Tibial nerve (tissue), 4 donors: ENCODE measurements at regions not wholly inside any gene's neighbourhood (a gene's known extent, or its start where the extent isn't known, plus 50 kb on each side); places are given as distances from the start of the nearest gene placed in this dataset.

Experiments
- DNase-seq, 2 donors: peaks; one replicate each; pipeline ENCODE4 v3.0.0-alpha.2; 2019; ENCODE audit warnings: low spot score in 2 of 2
- H3K27ac ChIP-seq, 4 donors: fragments of 200-600 bp; sonication (generic) in 3 of 4; one replicate each; pipeline ENCODE4 v1.5.1; 2017 to 2019; ENCODE audit warnings: mild to moderate bottlenecking in 1 of 4
- H3K27me3 ChIP-seq, 2 donors: fragments of 200-600 bp; sonication (generic) in 1 of 2; one replicate each; pipeline versions ENCODE4 v1.5.1 to v1.6.0; 2017 to 2019
- H3K36me3 ChIP-seq, 3 donors: fragments of 200-600 bp; sonication (generic); one replicate each; pipeline ENCODE4 v1.5.1; 2018 to 2019
- H3K4me1 ChIP-seq, 4 donors: fragments of 200-600 bp; sonication (generic) in 3 of 4; one replicate each; pipeline ENCODE4 v1.5.1; 2017 to 2019
- H3K4me3 ChIP-seq, 4 donors: fragments of 200-600 bp; sonication (generic) in 3 of 4; one replicate each; pipeline ENCODE4 v1.5.1; 2017 to 2019; ENCODE audit warnings: mild to moderate bottlenecking in 1 of 4, moderate library complexity in 1 of 4
- H3K9me3 ChIP-seq, 4 donors: fragments of 200-600 bp; sonication (generic) in 3 of 4; one replicate each; pipeline ENCODE4 v1.5.1; 2017 to 2019
- CTCF ChIP-seq, 5 experiments: fragments of 200-600 bp in 3 of 5; fragments of 450-650 bp in 2 of 5; sonication (generic) in 3 of 5; IDR thresholded peaks; one replicate each; pipeline ENCODE4 v1.5.1; 2016 to 2019; ENCODE audit warnings: antibody characterized with exemption in 5 of 5, mild to moderate bottlenecking in 3 of 5, moderate library complexity in 2 of 5
- EP300 ChIP-seq, 2 donors: sonication (generic); formaldehyde crosslinking; IDR thresholded peaks; one replicate each; pipeline ENCODE4 v1.6.1; 2017; ENCODE audit warnings: antibody characterized with exemption in 2 of 2, mild to moderate bottlenecking in 1 of 2
- POLR2A ChIP-seq, 2 donors: fragments of 450-650 bp; IDR thresholded peaks; one replicate each; pipeline ENCODE4 v1.6.1; 2017; ENCODE audit warnings: antibody characterized with exemption in 2 of 2, mild to moderate bottlenecking in 2 of 2, moderate library complexity in 2 of 2
- WGBS, 2 donors: methylation state at CpG; one replicate each; pipeline ENCODE4 v1.1.5; 2018; 5-methylcytosine and 5-hydroxymethylcytosine counted together

- no peak for DNase-seq
- 94 to 97% methylated on average over 1 of the region's 1 CpG for WGBS, 2 donors
- TF ChIP-seq EP300 (IDR thresholded peaks at IDR 0.05) (no peak), POLR2A (IDR thresholded peaks at IDR 0.05) (no peak)
- H3K27me3 ChIP-seq: no peaks in the 10 kb centered on the region
- H3K9me3 ChIP-seq: no peaks in the 10 kb centered on the region
- H3K36me3 ChIP-seq: no peaks in the 10 kb centered on the region
- H3K4me3 ChIP-seq: no peak overlapping the region
- H3K4me1 ChIP-seq: no peaks in the 10 kb centered on the region
- H3K27ac ChIP-seq: no peak overlapping the region
Measured at GRCh38 chr9:24127519-24127918, 301.5 kb upstream of the ELAVL2 start.

- no peaks in the 10 kb centered on the region for H3K4me1 ChIP-seq
- no peaks in the 10 kb centered on the region for H3K27me3 ChIP-seq
- no peaks in the 10 kb centered on the region for H3K9me3 ChIP-seq
- H3K36me3 ChIP-seq: no peaks in the 10 kb centered on the region
- 81 to 89% methylated on average over 5 of the region's 5 CpGs for WGBS, 2 donors
- TF ChIP-seq POLR2A (IDR thresholded peaks at IDR 0.05) (no peak), EP300 (IDR thresholded peaks at IDR 0.05) (no peak), CTCF (IDR thresholded peaks at IDR 0.05) (no peak)
- H3K27ac ChIP-seq: no peak overlapping the region
- DNase-seq: no peak
- no peak overlapping the region for H3K4me3 ChIP-seq
Measured at GRCh38 chr9:24118190-24118589, 292.1 kb upstream of the ELAVL2 start.

GRCh38 chr9:24096756-24097155 lies 270.7 kb upstream of the ELAVL2 start:
- WGBS, 2 donors: 64 to 81% methylated on average over 1 of the region's 1 CpG
- no peaks in the 10 kb centered on the region for H3K4me1 ChIP-seq
- no peaks in the 10 kb centered on the region for H3K36me3 ChIP-seq
- no peaks in the 10 kb centered on the region for H3K27me3 ChIP-seq
- no peak for TF ChIP-seq POLR2A (IDR thresholded peaks at IDR 0.05)
- no peak for TF ChIP-seq EP300 (IDR thresholded peaks at IDR 0.05)
- no peak for TF ChIP-seq CTCF (IDR thresholded peaks at IDR 0.05)
- peaks cover 0 to 9% (median 1%) of the 10 kb centered on the region in 4 donors for H3K9me3 ChIP-seq
- H3K27ac ChIP-seq: no peak overlapping the region
- DNase-seq: no peak
- H3K4me3 ChIP-seq: no peak overlapping the region

- DNase-seq: no peak
- 81 to 86% methylated on average over 2 of the region's 2 CpGs for WGBS, 2 donors
- Histone ChIP-seq H3K4me3 (no peak overlapping the region), H3K36me3 (no peaks in the 10 kb centered on the region), H3K27me3 (no peaks in the 10 kb centered on the region), H3K9me3 (peaks cover 0 to 8% (median 1%) of the 10 kb centered on the region in 4 donors), H3K27ac (no peak overlapping the region), H3K4me1 (no peaks in the 10 kb centered on the region)
- TF ChIP-seq CTCF (IDR thresholded peaks at IDR 0.05): no peak
- no peak for TF ChIP-seq POLR2A (IDR thresholded peaks at IDR 0.05)
- TF ChIP-seq EP300 (IDR thresholded peaks at IDR 0.05): no peak
Measured at GRCh38 chr9:24095246-24095645, 269.2 kb upstream of the ELAVL2 start.

GRCh38 chr9:24090566-24090965 lies 264.5 kb upstream of the ELAVL2 start:
- Histone ChIP-seq H3K4me1 (no peaks in the 10 kb centered on the region), H3K27ac (no peak overlapping the region), H3K27me3 (no peaks in the 10 kb centered on the region), H3K9me3 (peaks cover 0 to 14% (median 1%) of the 10 kb centered on the region in 4 donors), H3K36me3 (no peaks in the 10 kb centered on the region), H3K4me3 (no peak overlapping the region)
- no peak for DNase-seq
- WGBS, 2 donors: 87 to 88% methylated on average over 6 of the region's 6 CpGs
- no peak for TF ChIP-seq EP300 (IDR thresholded peaks at IDR 0.05)
- no peak for TF ChIP-seq POLR2A (IDR thresholded peaks at IDR 0.05)
- no peak for TF ChIP-seq CTCF (IDR thresholded peaks at IDR 0.05)

GRCh38 chr9:24073666-24074065 lies 247.6 kb upstream of the ELAVL2 start:
- no peak overlapping the region for H3K27ac ChIP-seq
- no peaks in the 10 kb centered on the region for H3K4me1 ChIP-seq
- H3K36me3 ChIP-seq: no peaks in the 10 kb centered on the region
- 77 to 78% methylated on average over 6 of the region's 6 CpGs for WGBS, 2 donors
- TF ChIP-seq EP300 (IDR thresholded peaks at IDR 0.05) (no peak), POLR2A (IDR thresholded peaks at IDR 0.05) (no peak), CTCF (IDR thresholded peaks at IDR 0.05) (no peak)
- no peak overlapping the region for H3K4me3 ChIP-seq
- no peak for DNase-seq
- no peaks in the 10 kb centered on the region for H3K27me3 ChIP-seq
- no peaks in the 10 kb centered on the region for H3K9me3 ChIP-seq
